ENCODE measurements at regions not wholly inside any gene's neighbourhood (a gene's known extent, or its start where the extent isn't known, plus 50 kb on each side); places are given as distances from the start of the nearest gene placed in this dataset.

DNA sequence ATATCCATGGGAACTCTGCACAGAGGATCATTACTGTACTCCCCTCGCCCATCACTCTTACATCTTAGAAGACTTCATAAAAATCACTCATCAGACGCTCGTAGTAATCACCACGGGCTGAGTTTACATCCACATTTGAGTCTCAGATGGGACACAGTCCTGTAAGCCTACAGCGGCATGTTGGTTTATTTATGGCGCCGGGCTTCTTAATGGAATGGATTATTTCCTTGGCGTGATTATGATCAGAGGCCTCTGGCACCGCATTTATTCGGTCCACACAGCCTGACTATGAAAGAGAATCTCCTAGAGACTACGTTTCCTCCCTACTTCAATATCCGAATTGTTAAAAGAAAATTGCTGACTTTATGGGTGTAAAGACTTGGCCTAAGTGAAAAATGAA is 123.5 kb upstream of the FRMD4A start:
- TF ChIP-seq, protein P1, sequence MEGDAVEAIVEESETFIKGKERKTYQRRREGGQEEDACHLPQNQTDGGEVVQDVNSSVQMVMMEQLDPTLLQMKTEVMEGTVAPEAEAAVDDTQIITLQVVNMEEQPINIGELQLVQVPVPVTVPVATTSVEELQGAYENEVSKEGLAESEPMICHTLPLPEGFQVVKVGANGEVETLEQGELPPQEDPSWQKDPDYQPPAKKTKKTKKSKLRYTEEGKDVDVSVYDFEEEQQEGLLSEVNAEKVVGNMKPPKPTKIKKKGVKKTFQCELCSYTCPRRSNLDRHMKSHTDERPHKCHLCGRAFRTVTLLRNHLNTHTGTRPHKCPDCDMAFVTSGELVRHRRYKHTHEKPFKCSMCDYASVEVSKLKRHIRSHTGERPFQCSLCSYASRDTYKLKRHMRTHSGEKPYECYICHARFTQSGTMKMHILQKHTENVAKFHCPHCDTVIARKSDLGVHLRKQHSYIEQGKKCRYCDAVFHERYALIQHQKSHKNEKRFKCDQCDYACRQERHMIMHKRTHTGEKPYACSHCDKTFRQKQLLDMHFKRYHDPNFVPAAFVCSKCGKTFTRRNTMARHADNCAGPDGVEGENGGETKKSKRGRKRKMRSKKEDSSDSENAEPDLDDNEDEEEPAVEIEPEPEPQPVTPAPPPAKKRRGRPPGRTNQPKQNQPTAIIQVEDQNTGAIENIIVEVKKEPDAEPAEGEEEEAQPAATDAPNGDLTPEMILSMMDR (conservative IDR thresholded peaks at IDR 0.05; ENCODE audit: low read depth, low read length), result no peak
- H3K4me3 ChIP-seq (ENCODE audit: low read length), result no peak overlapping the region
- DNase-seq (ENCODE audit: low read depth), result no peak

DNA sequence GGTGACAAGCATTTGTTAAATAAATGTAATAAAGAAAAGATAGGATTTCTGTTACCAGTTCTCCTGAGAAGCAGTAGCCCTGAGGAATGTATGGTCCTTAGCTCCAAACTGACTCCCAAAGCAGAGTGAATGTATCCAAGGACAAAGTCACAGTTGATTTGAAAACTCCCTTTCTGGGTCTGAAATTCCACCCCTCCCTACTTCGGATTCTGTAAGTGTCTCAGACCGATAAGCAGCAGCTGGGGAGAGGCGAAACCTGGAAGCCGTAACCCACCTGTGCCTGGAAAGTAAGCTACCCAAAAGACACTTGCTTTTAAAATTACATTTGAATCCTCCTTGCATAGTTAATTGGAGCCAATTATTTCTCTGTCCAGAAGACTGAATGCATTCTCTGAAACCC is 122.9 kb upstream of the FRMD4A start:
- no peak overlapping the region for H3K4me3 ChIP-seq (ENCODE audit: low read length)
- no peak for DNase-seq (ENCODE audit: low read depth)

DNA sequence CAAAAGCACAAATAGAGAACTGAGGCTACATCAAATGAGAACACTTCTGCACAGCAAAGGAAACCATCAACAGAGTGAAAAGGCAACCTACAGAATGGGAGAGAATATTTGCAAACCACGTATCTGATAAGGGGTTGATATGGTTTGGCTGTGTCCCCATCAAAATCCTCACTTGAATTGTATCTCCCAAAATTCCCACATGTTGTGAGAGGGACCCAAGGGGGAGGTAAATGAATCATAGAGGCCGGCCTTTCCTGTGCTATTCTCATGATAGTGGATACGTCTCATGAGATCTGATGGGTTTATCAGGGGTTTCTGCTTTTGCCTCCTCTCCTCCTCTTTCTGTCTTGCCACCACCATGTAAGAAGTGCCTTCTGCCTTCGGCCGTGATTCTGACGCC is 120.6 kb upstream of the FRMD4A start:
- no peak for DNase-seq (ENCODE audit: low read depth)
- TF ChIP-seq, protein P1 (conservative IDR thresholded peaks at IDR 0.05; ENCODE audit: low read depth, low read length), result no peak
- H3K4me3 ChIP-seq (ENCODE audit: low read length), result no peak overlapping the region

More for the DNA sequence above, 122.9 kb upstream of the FRMD4A start:
- TF ChIP-seq, protein P1 (conservative IDR thresholded peaks at IDR 0.05; ENCODE audit: low read depth, low read length), result no peak

DNA sequence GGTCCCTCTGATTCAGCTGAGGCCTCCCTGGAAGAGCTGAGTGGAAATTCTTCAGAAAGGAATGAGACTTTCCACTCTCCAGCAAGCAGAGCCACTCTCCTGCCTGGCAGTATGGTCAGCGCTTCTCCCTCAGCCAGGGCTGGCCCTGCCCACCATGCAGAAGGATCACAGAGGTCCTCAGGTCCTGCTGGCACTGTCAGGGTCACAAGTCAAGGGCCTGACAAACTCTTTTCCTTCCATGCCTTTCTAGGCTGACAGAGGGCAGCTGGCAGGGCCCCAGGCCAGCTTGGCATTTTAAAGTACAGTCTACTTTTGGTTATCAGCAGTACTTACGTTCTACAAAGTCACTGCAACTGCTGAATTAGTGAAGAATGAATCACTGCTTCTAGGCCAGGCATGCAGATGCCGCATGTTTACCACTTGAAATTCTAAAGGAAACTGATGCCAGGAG is 119.3 kb upstream of the FRMD4A start:
- peak; percentile 39 for DNase-seq (ENCODE audit: low read depth)
- no peak overlapping the region for H3K4me3 ChIP-seq (ENCODE audit: low read length)
- TF ChIP-seq, protein P1 (conservative IDR thresholded peaks at IDR 0.05; ENCODE audit: low read depth, low read length), result no peak

DNA sequence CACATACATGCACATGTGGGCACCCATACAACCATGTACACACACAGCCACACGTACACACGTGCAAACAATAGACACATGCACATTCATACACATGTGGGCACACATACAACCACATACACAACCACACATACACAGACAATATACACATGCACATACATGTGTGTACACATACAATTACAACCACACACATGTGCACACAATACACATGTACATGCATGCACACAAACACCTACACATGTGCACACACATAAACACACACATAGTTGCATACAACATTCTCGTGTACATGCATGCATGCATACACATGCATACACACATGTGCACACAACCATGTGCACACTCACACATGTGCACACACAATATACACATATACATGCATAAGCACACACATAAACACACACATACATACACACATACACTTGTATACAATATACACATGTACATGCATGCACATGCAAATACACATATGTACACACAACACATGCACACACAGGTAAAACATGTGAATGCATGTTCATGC is 118.6 kb upstream of the FRMD4A start:
- H3K4me3 ChIP-seq (ENCODE audit: low read length), result no peak overlapping the region
- TF ChIP-seq, protein P1 (conservative IDR thresholded peaks at IDR 0.05; ENCODE audit: low read depth, low read length), result no peak
- DNase-seq (ENCODE audit: low read depth), result no peak

DNA sequence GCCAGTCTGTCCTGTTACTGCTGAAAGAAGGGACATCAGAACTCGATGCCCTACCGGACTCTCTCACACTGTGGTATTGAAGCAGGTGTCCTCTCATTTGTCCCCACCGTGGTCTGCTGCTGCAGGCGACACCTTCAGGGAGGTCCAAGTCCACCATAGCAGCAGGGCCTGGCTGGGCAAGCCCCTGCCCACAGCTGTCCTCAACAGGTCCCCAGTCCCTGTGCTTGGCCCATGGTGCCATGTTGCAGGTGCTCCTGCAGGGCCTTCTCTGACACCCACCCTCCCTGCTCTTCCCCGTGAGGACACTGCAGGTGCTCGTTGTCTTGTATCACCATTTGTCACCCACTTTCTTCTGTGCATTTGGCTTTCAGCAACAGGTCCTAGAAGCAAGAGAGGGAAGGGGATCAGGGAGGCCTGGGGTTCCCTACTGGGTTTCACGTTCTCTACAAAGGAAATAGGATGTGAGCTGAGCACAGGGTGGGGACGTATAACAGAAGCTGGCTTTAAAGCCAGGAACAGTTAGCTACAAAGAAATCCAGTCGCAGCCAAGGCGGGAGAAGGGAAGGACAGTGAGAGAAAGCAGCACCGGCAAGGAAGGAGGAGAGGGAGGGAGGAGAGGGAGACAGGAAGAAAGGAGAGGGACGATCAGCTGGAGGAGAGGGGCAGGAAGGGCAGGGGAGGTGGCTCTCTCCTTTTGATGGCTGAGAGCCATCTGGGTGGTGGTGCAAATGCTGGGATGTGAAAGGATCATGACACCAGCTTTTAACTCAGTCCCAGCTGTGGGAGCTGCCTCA is 117.7 kb upstream of the FRMD4A start:
- TF ChIP-seq, protein P1 (conservative IDR thresholded peaks at IDR 0.05; ENCODE audit: low read depth, low read length), result no peak
- H3K4me3 ChIP-seq (ENCODE audit: low read length), result no peak overlapping the region
- DNase-seq (ENCODE audit: low read depth), result no peak
